ENCODE measurements at regions not wholly inside any gene's neighbourhood (a gene's known extent, or its start where the extent isn't known, plus 50 kb on each side); places are given as distances from the start of the nearest gene placed in this dataset.

- Histone ChIP-seq H3K9me3 (ENCODE audit: control insufficient read depth in 1 of 2, low read length in 2 of 2) (no peaks in the 10 kb centered on the region), H3K4me3 (ENCODE audit: low read depth in 1 of 2, low read length in 2 of 2) (no peak overlapping the region), H3K4me1 (ENCODE audit: control insufficient read depth in 1 of 2, insufficient read depth in 2 of 2, low read length in 2 of 2) (no peaks in the 10 kb centered on the region), H3K27ac (ENCODE audit: low read depth, low read length) (peak overlapping the region; percentile 13), H3K27me3 (ENCODE audit: control insufficient read depth in 1 of 2, insufficient read depth in 2 of 2, low read length in 2 of 2) (no peaks in the 10 kb centered on the region), H3K9ac (ENCODE audit: low read depth in 1 of 2, low read length in 2 of 2) (peak overlapping the region in 1 of 2 donors; percentile 6), H3K36me3 (ENCODE audit: control insufficient read depth in 1 of 2, insufficient read depth in 2 of 2, low read length in 2 of 2) (no peaks in the 10 kb centered on the region)
These were observed 72.8 kb upstream of the FAM20C start for GRCh38 chr7:119392-120163.

GRCh38 chr7:120164-120991 lies 72.0 kb upstream of the FAM20C start:
- H3K9ac ChIP-seq (ENCODE audit: low read depth in 1 of 2, low read length in 2 of 2): no peak overlapping the region
- H3K4me1 ChIP-seq (ENCODE audit: control insufficient read depth in 1 of 2, insufficient read depth in 2 of 2, low read length in 2 of 2): no peaks in the 10 kb centered on the region
- H3K4me3 ChIP-seq (ENCODE audit: low read depth in 1 of 2, low read length in 2 of 2): no peak overlapping the region
- H3K27me3 ChIP-seq (ENCODE audit: control insufficient read depth in 1 of 2, insufficient read depth in 2 of 2, low read length in 2 of 2): no peaks in the 10 kb centered on the region
- H3K27ac ChIP-seq (ENCODE audit: low read depth, low read length): peak overlapping the region; percentile 13
- H3K9me3 ChIP-seq (ENCODE audit: control insufficient read depth in 1 of 2, low read length in 2 of 2): no peaks in the 10 kb centered on the region
- no peaks in the 10 kb centered on the region for H3K36me3 ChIP-seq (ENCODE audit: control insufficient read depth in 1 of 2, insufficient read depth in 2 of 2, low read length in 2 of 2)

- no peak overlapping the region for H3K9ac ChIP-seq (ENCODE audit: low read depth in 1 of 2, low read length in 2 of 2)
- H3K27me3 ChIP-seq (ENCODE audit: control insufficient read depth in 1 of 2, insufficient read depth in 2 of 2, low read length in 2 of 2): no peaks in the 10 kb centered on the region
- no peaks in the 10 kb centered on the region for H3K36me3 ChIP-seq (ENCODE audit: control insufficient read depth in 1 of 2, insufficient read depth in 2 of 2, low read length in 2 of 2)
- H3K4me1 ChIP-seq (ENCODE audit: control insufficient read depth in 1 of 2, insufficient read depth in 2 of 2, low read length in 2 of 2): no peaks in the 10 kb centered on the region
- no peaks in the 10 kb centered on the region for H3K9me3 ChIP-seq (ENCODE audit: control insufficient read depth in 1 of 2, low read length in 2 of 2)
- H3K27ac ChIP-seq (ENCODE audit: low read depth, low read length): no peak overlapping the region
- no peak overlapping the region for H3K4me3 ChIP-seq (ENCODE audit: low read depth in 1 of 2, low read length in 2 of 2)
These were observed 71.2 kb upstream of the FAM20C start for GRCh38 chr7:121002-121785.

- Histone ChIP-seq H3K27ac (ENCODE audit: low read depth, low read length) (no peak overlapping the region), H3K27me3 (ENCODE audit: control insufficient read depth in 1 of 2, insufficient read depth in 2 of 2, low read length in 2 of 2) (no peaks in the 10 kb centered on the region), H3K4me3 (ENCODE audit: low read depth in 1 of 2, low read length in 2 of 2) (no peak overlapping the region), H3K36me3 (ENCODE audit: control insufficient read depth in 1 of 2, insufficient read depth in 2 of 2, low read length in 2 of 2) (no peaks in the 10 kb centered on the region), H3K9ac (ENCODE audit: low read depth in 1 of 2, low read length in 2 of 2) (no peak overlapping the region), H3K4me1 (ENCODE audit: control insufficient read depth in 1 of 2, insufficient read depth in 2 of 2, low read length in 2 of 2) (no peaks in the 10 kb centered on the region), H3K9me3 (ENCODE audit: control insufficient read depth in 1 of 2, low read length in 2 of 2) (no peaks in the 10 kb centered on the region)
These were observed 69.1 kb upstream of the FAM20C start for GRCh38 chr7:123237-123636.

DNA sequence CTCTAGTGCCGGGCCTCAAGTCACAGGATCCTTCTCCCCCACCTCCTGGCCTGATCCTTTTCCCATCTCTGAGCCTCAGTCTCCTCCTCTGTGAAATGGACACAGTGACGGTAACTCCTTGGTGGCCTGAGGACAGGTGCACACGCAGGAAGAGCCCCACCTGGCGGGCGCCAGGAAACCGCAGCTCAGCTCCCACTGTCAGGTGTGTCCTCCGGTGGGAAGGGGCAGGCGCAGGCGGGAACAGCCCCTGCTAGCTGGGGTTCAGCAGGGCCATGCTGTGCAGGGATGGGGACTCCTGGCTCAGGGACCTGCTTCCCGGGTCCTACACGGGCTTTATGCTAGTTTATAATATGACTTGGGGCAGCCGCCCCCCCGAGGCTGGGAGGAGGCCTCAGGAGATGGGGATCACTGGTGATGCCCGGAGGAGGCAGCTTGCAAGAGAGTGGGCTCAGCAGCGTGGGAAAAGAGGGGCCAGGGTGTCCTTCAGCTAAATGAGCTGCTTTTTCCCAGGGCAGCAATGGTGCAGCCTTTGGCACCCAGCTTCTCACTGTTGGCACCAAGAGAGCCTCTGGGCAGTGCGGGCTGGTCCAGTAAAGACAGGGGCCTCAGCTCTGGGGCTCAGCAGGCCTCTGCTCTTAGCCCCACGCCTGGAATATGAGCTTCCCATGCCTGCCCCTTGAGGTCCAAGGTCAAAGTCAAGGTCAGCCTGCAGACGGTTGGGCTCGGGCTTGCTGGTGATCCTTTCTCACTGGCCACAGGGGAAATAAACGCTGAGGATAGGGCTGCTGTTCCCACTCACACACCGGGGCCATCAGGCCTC lies 68.0 kb upstream of the FAM20C start:
- no peak overlapping the region for H3K9ac ChIP-seq (ENCODE audit: low read depth in 1 of 2, low read length in 2 of 2)
- H3K36me3 ChIP-seq (ENCODE audit: control insufficient read depth in 1 of 2, insufficient read depth in 2 of 2, low read length in 2 of 2): no peaks in the 10 kb centered on the region
- H3K27ac ChIP-seq (ENCODE audit: low read depth, low read length): no peak overlapping the region
- H3K9me3 ChIP-seq (ENCODE audit: control insufficient read depth in 1 of 2, low read length in 2 of 2): no peaks in the 10 kb centered on the region
- no peaks in the 10 kb centered on the region for H3K27me3 ChIP-seq (ENCODE audit: control insufficient read depth in 1 of 2, insufficient read depth in 2 of 2, low read length in 2 of 2)
- no peaks in the 10 kb centered on the region for H3K4me1 ChIP-seq (ENCODE audit: control insufficient read depth in 1 of 2, insufficient read depth in 2 of 2, low read length in 2 of 2)
- no peak overlapping the region for H3K4me3 ChIP-seq (ENCODE audit: low read depth in 1 of 2, low read length in 2 of 2)

GRCh38 chr7:125061-125475 lies 67.3 kb upstream of the FAM20C start:
- Histone ChIP-seq H3K36me3 (ENCODE audit: control insufficient read depth in 1 of 2, insufficient read depth in 2 of 2, low read length in 2 of 2) (no peaks in the 10 kb centered on the region), H3K27me3 (ENCODE audit: control insufficient read depth in 1 of 2, insufficient read depth in 2 of 2, low read length in 2 of 2) (no peaks in the 10 kb centered on the region), H3K9me3 (ENCODE audit: control insufficient read depth in 1 of 2, low read length in 2 of 2) (no peaks in the 10 kb centered on the region), H3K4me3 (ENCODE audit: low read depth in 1 of 2, low read length in 2 of 2) (no peak overlapping the region), H3K27ac (ENCODE audit: low read depth, low read length) (no peak overlapping the region), H3K9ac (ENCODE audit: low read depth in 1 of 2, low read length in 2 of 2) (no peak overlapping the region), H3K4me1 (ENCODE audit: control insufficient read depth in 1 of 2, insufficient read depth in 2 of 2, low read length in 2 of 2) (no peaks in the 10 kb centered on the region)

DNA sequence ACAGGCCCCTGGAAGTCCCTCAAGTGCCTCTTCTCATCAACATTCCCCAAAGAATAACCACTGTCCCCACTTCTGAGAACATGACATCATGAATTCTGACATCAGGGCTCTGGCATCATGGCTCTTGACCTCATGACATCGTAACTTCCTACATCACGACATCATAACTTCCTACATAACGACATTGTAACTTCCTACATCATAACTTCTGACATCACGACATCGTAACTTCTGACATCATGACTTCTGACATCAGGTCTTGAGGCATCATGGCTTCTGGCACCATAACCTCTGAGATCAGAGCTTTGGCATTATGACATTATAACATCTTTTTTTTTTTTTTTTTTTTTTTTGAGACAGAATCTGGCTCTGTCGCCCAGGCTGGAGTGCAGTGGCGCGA lies 66.7 kb upstream of the FAM20C start:
- H3K27me3 ChIP-seq (ENCODE audit: control insufficient read depth in 1 of 2, insufficient read depth in 2 of 2, low read length in 2 of 2): no peaks in the 10 kb centered on the region
- no peaks in the 10 kb centered on the region for H3K36me3 ChIP-seq (ENCODE audit: control insufficient read depth in 1 of 2, insufficient read depth in 2 of 2, low read length in 2 of 2)

GRCh38 chr7:126368-126767 lies 66.0 kb upstream of the FAM20C start:
- H3K27ac ChIP-seq (ENCODE audit: low read depth, low read length): no peak overlapping the region
- H3K9ac ChIP-seq (ENCODE audit: low read depth in 1 of 2, low read length in 2 of 2): no peak overlapping the region
- H3K9me3 ChIP-seq (ENCODE audit: control insufficient read depth in 1 of 2, low read length in 2 of 2): no peaks in the 10 kb centered on the region
- H3K4me3 ChIP-seq (ENCODE audit: low read depth in 1 of 2, low read length in 2 of 2): no peak overlapping the region
- peaks cover 0 to 6% of the 10 kb centered on the region in 2 donors for H3K4me1 ChIP-seq (ENCODE audit: control insufficient read depth in 1 of 2, insufficient read depth in 2 of 2, low read length in 2 of 2)
- no peaks in the 10 kb centered on the region for H3K27me3 ChIP-seq (ENCODE audit: control insufficient read depth in 1 of 2, insufficient read depth in 2 of 2, low read length in 2 of 2)
- H3K36me3 ChIP-seq (ENCODE audit: control insufficient read depth in 1 of 2, insufficient read depth in 2 of 2, low read length in 2 of 2): no peaks in the 10 kb centered on the region

More for the DNA sequence above, 66.7 kb upstream of the FAM20C start:
- H3K4me1 ChIP-seq (ENCODE audit: control insufficient read depth in 1 of 2, insufficient read depth in 2 of 2, low read length in 2 of 2): no peaks in the 10 kb centered on the region
- no peak overlapping the region for H3K27ac ChIP-seq (ENCODE audit: low read depth, low read length)
- H3K4me3 ChIP-seq (ENCODE audit: low read depth in 1 of 2, low read length in 2 of 2): no peak overlapping the region
- no peak overlapping the region for H3K9ac ChIP-seq (ENCODE audit: low read depth in 1 of 2, low read length in 2 of 2)
- H3K9me3 ChIP-seq (ENCODE audit: control insufficient read depth in 1 of 2, low read length in 2 of 2): no peaks in the 10 kb centered on the region

GRCh38 chr7:127064-127598 lies 65.2 kb upstream of the FAM20C start:
- H3K9ac ChIP-seq (ENCODE audit: low read depth in 1 of 2, low read length in 2 of 2): no peak overlapping the region
- H3K27me3 ChIP-seq (ENCODE audit: control insufficient read depth in 1 of 2, insufficient read depth in 2 of 2, low read length in 2 of 2): no peaks in the 10 kb centered on the region
- no peak overlapping the region for H3K27ac ChIP-seq (ENCODE audit: low read depth, low read length)
- no peaks in the 10 kb centered on the region for H3K9me3 ChIP-seq (ENCODE audit: control insufficient read depth in 1 of 2, low read length in 2 of 2)
- peaks cover 4 to 13% of the 10 kb centered on the region in 2 donors for H3K4me1 ChIP-seq (ENCODE audit: control insufficient read depth in 1 of 2, insufficient read depth in 2 of 2, low read length in 2 of 2)
- H3K36me3 ChIP-seq (ENCODE audit: control insufficient read depth in 1 of 2, insufficient read depth in 2 of 2, low read length in 2 of 2): no peaks in the 10 kb centered on the region
- no peak overlapping the region for H3K4me3 ChIP-seq (ENCODE audit: low read depth in 1 of 2, low read length in 2 of 2)
